Activated B cell treated with CpG ODN at 0.5 μM for 24 hours (primary cell): ENCODE measurements at regions not wholly inside any gene's neighbourhood (a gene's known extent, or its start where the extent isn't known, plus 50 kb on each side); places are given as distances from the start of the nearest gene placed in this dataset.

Source experiments
- ATAC-seq: fragments of 200-7000 bp; cut with Tn5 transposase; one replicate; pipeline ENCODE4 v1.10.0; 2021; ENCODE audit warnings: low read depth, mild to moderate bottlenecking, moderate library complexity
- CTCF ChIA-PET: fragments of 350-600 bp; sonication (Branson Sonifier 250); formaldehyde crosslinking; loops from one replicate; lab custom pipeline; 2021; ENCODE audit warnings: antibody characterized with exemption; lab: Charles Lee
- POLR2A ChIA-PET: fragments of 350-600 bp; sonication (Branson Sonifier 250); formaldehyde crosslinking; loops from one replicate; lab custom pipeline; 2021; ENCODE audit warnings: antibody characterized with exemption; lab: Charles Lee
- DNase-seq: peaks from one replicate; pipeline ENCODE4 v3.0.0; 2022
- H3K27ac Mint-ChIP-seq: one replicate; pipeline ENCODE4 v1.8.0; 2020; ENCODE audit warnings: mixed read lengths
- H3K27me3 Mint-ChIP-seq: one replicate; pipeline ENCODE4 v1.8.0; 2021; ENCODE audit warnings: mixed read lengths
- H3K36me3 Mint-ChIP-seq: one replicate; pipeline ENCODE4 v1.8.0; 2021; ENCODE audit warnings: low read depth, mixed read lengths
- H3K4me1 Mint-ChIP-seq: one replicate; pipeline ENCODE4 v1.8.0; 2021; ENCODE audit warnings: mixed read lengths
- H3K4me3 Mint-ChIP-seq: one replicate; pipeline ENCODE4 v1.8.0; 2020; ENCODE audit warnings: mild to moderate bottlenecking, mixed read lengths
- H3K9me3 Mint-ChIP-seq: one replicate; pipeline ENCODE4 v1.8.0; 2020; ENCODE audit warnings: mixed read lengths
- intact Hi-C: fragments of 100-400 bp; cut with micrococcal nuclease; formaldehyde crosslinking; loops from one replicate; pipeline ENCODE4 v1.15.1; 2024
- TF ChIP-seq, protein P1 (sequence below): fragments of 200-600 bp; IDR thresholded peaks from one replicate; pipeline ENCODE4 v1.8.0; 2022; ENCODE audit warnings: antibody characterized with exemption, mild to moderate bottlenecking

GRCh38 chr15:88322461-88322860 is 65.9 kb upstream of the NTRK3 start:
- intact Hi-C loops = no loop called here
- no peak overlapping the region for H3K27ac Mint-ChIP-seq
- no peak overlapping the region for H3K4me3 Mint-ChIP-seq
- no peaks in the 10 kb centered on the region for H3K4me1 Mint-ChIP-seq
- POLR2A ChIA-PET = no interaction called here
- no peak for ATAC-seq
- no peak for DNase-seq
- TF ChIP-seq, protein P1, sequence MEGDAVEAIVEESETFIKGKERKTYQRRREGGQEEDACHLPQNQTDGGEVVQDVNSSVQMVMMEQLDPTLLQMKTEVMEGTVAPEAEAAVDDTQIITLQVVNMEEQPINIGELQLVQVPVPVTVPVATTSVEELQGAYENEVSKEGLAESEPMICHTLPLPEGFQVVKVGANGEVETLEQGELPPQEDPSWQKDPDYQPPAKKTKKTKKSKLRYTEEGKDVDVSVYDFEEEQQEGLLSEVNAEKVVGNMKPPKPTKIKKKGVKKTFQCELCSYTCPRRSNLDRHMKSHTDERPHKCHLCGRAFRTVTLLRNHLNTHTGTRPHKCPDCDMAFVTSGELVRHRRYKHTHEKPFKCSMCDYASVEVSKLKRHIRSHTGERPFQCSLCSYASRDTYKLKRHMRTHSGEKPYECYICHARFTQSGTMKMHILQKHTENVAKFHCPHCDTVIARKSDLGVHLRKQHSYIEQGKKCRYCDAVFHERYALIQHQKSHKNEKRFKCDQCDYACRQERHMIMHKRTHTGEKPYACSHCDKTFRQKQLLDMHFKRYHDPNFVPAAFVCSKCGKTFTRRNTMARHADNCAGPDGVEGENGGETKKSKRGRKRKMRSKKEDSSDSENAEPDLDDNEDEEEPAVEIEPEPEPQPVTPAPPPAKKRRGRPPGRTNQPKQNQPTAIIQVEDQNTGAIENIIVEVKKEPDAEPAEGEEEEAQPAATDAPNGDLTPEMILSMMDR = no peak
- no peaks in the 10 kb centered on the region for H3K9me3 Mint-ChIP-seq
- CTCF ChIA-PET = no interaction called here
- no peaks in the 10 kb centered on the region for H3K36me3 Mint-ChIP-seq
- H3K27me3 Mint-ChIP-seq = peaks cover 9% of the 10 kb centered on the region

DNA sequence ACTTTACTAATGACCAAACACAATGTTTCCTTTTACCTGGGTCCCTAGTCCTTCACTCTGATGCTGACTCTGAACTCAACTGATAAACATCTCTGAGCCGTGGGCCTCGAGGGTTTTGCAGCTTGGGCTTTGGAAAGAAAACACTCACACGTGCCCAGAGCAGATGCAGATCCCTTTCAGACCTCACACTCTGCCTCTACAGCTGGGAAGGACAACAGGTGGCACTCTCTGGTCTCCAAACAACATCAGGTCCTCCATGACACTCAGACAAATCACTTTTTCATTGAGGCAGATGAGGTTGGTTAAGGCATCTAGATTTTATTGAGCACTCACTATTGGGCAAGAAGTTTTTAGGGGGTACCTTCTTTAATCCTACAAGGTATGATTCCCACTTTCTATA is 64.7 kb upstream of the NTRK3 start:
- H3K4me1 Mint-ChIP-seq = no peaks in the 10 kb centered on the region
- H3K36me3 Mint-ChIP-seq = no peaks in the 10 kb centered on the region
- intact Hi-C loops = no loop called here

DNA sequence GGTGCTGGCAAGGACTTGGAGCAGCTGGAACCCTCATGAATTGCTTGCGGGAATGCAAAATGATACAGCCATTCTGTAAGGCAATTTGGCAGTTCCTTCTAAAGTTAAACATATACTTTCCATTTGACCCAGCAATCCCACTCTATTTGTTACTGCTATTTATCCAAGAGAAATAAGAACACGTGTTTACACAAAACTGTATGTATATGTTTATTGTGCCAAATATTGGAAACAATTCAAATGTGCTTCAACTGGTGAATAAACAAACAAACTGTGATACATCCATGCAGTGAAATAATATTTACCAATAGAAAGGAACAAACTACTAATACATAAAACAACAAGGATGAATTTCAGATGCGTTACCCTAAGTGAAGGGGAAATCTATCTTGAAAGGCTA is 60.0 kb upstream of the NTRK3 start:
- Mint-ChIP-seq H3K27me3 (peaks cover 9% of the 10 kb centered on the region), H3K4me1 (no peaks in the 10 kb centered on the region), H3K36me3 (no peaks in the 10 kb centered on the region), H3K27ac (no peak overlapping the region), H3K4me3 (no peak overlapping the region), H3K9me3 (peaks cover 4% of the 10 kb centered on the region)
- ATAC-seq = no peak
- CTCF ChIA-PET = interaction anchor here (0.5 kb wide), 1 partner anchor 97 kb away, joined by 4 read pairs; no protein-coding TSS in a partner anchor
- intact Hi-C loops = no loop called here
- DNase-seq = no peak
- TF ChIP-seq, protein P1 = no peak
- POLR2A ChIA-PET = no interaction called here

More for the DNA sequence above, 64.7 kb upstream of the NTRK3 start:
- Mint-ChIP-seq H3K4me3 (no peak overlapping the region), H3K27ac (no peak overlapping the region), H3K9me3 (no peaks in the 10 kb centered on the region), H3K27me3 (peaks cover 9% of the 10 kb centered on the region)
- TF ChIP-seq, protein P1 = no peak
- ChIA-PET POLR2A (no interaction called here), CTCF (no interaction called here)
- no peak for DNase-seq
- ATAC-seq = no peak

DNA sequence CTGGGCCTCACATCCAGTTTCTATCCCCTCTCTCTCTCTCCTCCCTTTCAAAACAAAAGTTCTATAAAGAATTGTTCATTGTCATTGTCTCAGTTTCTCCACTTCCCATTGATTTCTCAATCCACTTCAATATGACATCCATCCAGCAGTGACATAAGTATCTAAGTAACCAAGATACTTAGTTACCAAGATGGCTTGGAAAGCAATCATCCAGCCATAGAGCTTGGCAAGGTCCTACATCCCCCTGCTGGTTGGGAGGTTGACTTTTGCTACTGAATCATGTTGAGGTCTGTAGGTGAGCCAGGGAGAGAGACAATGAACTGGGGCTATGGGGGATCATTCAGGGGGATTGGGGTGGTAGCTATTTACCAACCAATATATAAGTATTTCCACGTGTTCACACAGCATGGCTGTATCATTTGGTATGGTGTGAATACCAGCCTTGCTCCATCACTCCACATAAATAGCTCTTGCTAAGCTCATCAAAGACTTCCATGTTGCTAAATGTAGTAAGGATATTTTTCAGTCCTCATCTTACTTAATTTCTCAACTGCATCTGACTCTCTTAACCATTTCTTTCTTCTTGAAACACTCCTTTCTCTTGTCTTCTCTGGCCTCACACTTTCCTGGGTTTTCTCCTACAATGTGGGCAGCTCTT is 58.8 kb upstream of the NTRK3 start:
- H3K4me3 Mint-ChIP-seq = no peak overlapping the region
- ATAC-seq = no peak

GRCh38 chr15:88312941-88313579 is 56.5 kb upstream of the NTRK3 start:
- H3K27ac Mint-ChIP-seq = no peak overlapping the region
- CTCF ChIA-PET = no interaction called here
- no peaks in the 10 kb centered on the region for H3K36me3 Mint-ChIP-seq
- ATAC-seq (no peak), DNase-seq (no peak)
- TF ChIP-seq, protein P1 = no peak
- intact Hi-C loops = no loop called here
- H3K27me3 Mint-ChIP-seq = peaks cover 7% of the 10 kb centered on the region
- no peaks in the 10 kb centered on the region for H3K4me1 Mint-ChIP-seq
- POLR2A ChIA-PET = no interaction called here
- H3K4me3 Mint-ChIP-seq = no peak overlapping the region
- peaks cover 4% of the 10 kb centered on the region for H3K9me3 Mint-ChIP-seq

More for the DNA sequence above, 58.8 kb upstream of the NTRK3 start:
- CTCF ChIA-PET = no interaction called here
- H3K27me3 Mint-ChIP-seq = peaks cover 2% of the 10 kb centered on the region
- no peak for DNase-seq
- POLR2A ChIA-PET = no interaction called here
- no peak overlapping the region for H3K27ac Mint-ChIP-seq
- intact Hi-C loops = no loop called here
- no peaks in the 10 kb centered on the region for H3K36me3 Mint-ChIP-seq
- H3K9me3 Mint-ChIP-seq = peaks cover 4% of the 10 kb centered on the region
- no peaks in the 10 kb centered on the region for H3K4me1 Mint-ChIP-seq
- TF ChIP-seq, protein P1 = no peak
